ENCODE measurements at regions not wholly inside any gene's neighbourhood (a gene's known extent, or its start where the extent isn't known, plus 50 kb on each side); places are given as distances from the start of the nearest gene placed in this dataset.
A peak's percentile ranks its signal among the peaks of the same experiment; 100 is the strongest.

GRCh38 chr11:27763736-27764135 lies 63.5 kb upstream of the BDNF start:
- no peak for DNase-seq

GRCh38 chr11:27761356-27761755 lies 61.1 kb upstream of the BDNF start:
- DNase-seq, result no peak

- peak; percentile 95 for DNase-seq
Measured at GRCh38 chr11:27757953-27758352, 57.7 kb upstream of the BDNF start.

- peak; percentile 78 for DNase-seq
Measured at GRCh38 chr11:27754035-27755017, 54.1 kb upstream of the BDNF start.
